H1 (cell line): ENCODE measurements at regions not wholly inside any gene's neighbourhood (a gene's known extent, or its start where the extent isn't known, plus 50 kb on each side); places are given as distances from the start of the nearest gene placed in this dataset.

Source experiments
- CTCF ChIA-PET: fragments of 300-600 bp; sonication (Branson Sonifier 250); formaldehyde crosslinking; loops from one replicate; lab custom pipeline; 2021; ENCODE audit not compliant: partially characterized antibody; lab: Charles Lee
- POLR2A ChIA-PET: fragments of 300-600 bp; sonication (Branson Sonifier 250); formaldehyde crosslinking; loops from one replicate; lab custom pipeline; 2021; ENCODE audit warnings: inconsistent platforms; ENCODE audit not compliant: partially characterized antibody; lab: Charles Lee
- DNase-seq, 2 experiments: peaks; one replicate each; pipeline versions ENCODE4 v3.0.0 to v3.0.0-alpha.2; 2010 to 2022; ENCODE audit warnings: low spot score in 2 of 2, low read depth in 1 of 2, mixed read lengths in 1 of 2
- FAIRE-seq: peaks from 2 replicates; lab custom pipeline; 2011; peaks lifted over from hg19 to GRCh38; lab: Jason Lieb, UNC
- H2AFZ ChIP-seq: 2 replicates; pipeline ENCODE4 v1.8.1; 2012; ENCODE audit warnings: low read length, inconsistent platforms
- H2AK5ac ChIP-seq: 2 replicates; pipeline ENCODE4 v1.6.1; 2013; ENCODE audit warnings: low read depth, low read length
- H2BK120ac ChIP-seq: replicated peaks from 2 replicates; pipeline ENCODE3; 2013; ENCODE audit warnings: low read depth, low read length, inconsistent platforms
- H2BK12ac ChIP-seq: 2 replicates; pipeline ENCODE4 v1.6.1; 2013; ENCODE audit warnings: low read depth, low read length
- H2BK15ac ChIP-seq: 2 replicates; pipeline ENCODE4 v1.6.1; 2013; ENCODE audit warnings: low read length
- H2BK20ac ChIP-seq: 2 replicates; pipeline ENCODE4 v1.6.1; 2013; ENCODE audit warnings: low read length
- H2BK5ac ChIP-seq: 2 replicates; pipeline ENCODE4 v1.6.1; 2013; ENCODE audit warnings: low read depth, low read length
- H3K14ac ChIP-seq: 2 replicates; pipeline ENCODE4 v1.6.1; 2013; ENCODE audit warnings: inconsistent platforms; ENCODE audit not compliant: insufficient read length
- H3K18ac ChIP-seq: 2 replicates; pipeline ENCODE4 v1.6.1; 2013; ENCODE audit warnings: low read length; ENCODE audit errors: extremely low read depth
- H3K23ac ChIP-seq: 2 replicates; pipeline ENCODE4 v1.6.1; 2013; ENCODE audit warnings: inconsistent platforms; ENCODE audit not compliant: insufficient read length
- H3K23me2 ChIP-seq: 2 replicates; pipeline ENCODE4 v1.6.1; 2013; ENCODE audit warnings: low read depth, low read length
- H3K27ac ChIP-seq: 2 replicates; pipeline ENCODE4 v1.6.1; 2011; ENCODE audit warnings: low read depth, low read length, inconsistent platforms
- H3K27me3 ChIP-seq, 4 experiments: replicated peaks in 1 of 4; 1 replicate in 1 of 4; 2 replicates in 3 of 4; pipeline versions ENCODE4 v1.6.1 to v1.8.1; 2011 to 2013; ENCODE audit warnings: low read length in 3 of 4, mild to moderate bottlenecking in 3 of 4, inconsistent platforms in 2 of 4, mixed read lengths in 2 of 4, moderate library complexity in 1 of 4; ENCODE audit not compliant: control insufficient read depth in 3 of 4, insufficient read depth in 3 of 4; ENCODE audit errors: extremely low read depth in 1 of 4
- H3K36me3 ChIP-seq, 4 experiments: 2 replicates each; pipeline versions ENCODE4 v1.6.1 to v1.8.1; 2011 to 2013; ENCODE audit warnings: mild to moderate bottlenecking in 4 of 4, low read length in 3 of 4, moderate library complexity in 2 of 4, control low read depth in 1 of 4, inconsistent platforms in 1 of 4; ENCODE audit not compliant: insufficient read depth in 4 of 4, control insufficient read depth in 2 of 4
- H3K4ac ChIP-seq: replicated peaks from 2 replicates; pipeline ENCODE3; 2013; ENCODE audit warnings: low read length, low read depth, mixed read lengths, inconsistent platforms; ENCODE audit not compliant: insufficient read length
- H3K4me1 ChIP-seq, 4 experiments: replicated peaks in 1 of 4; 1 replicate in 1 of 4; 2 replicates in 3 of 4; pipeline versions ENCODE4 v1.6.1 to v1.8.1; 2011 to 2013; ENCODE audit warnings: low read length in 3 of 4, inconsistent platforms in 2 of 4, mixed read lengths in 1 of 4; ENCODE audit not compliant: insufficient read depth in 4 of 4, control insufficient read depth in 3 of 4
- H3K4me2 ChIP-seq, 2 experiments: 2 replicates each; pipeline versions ENCODE4 v1.6.1 to v1.8.1; 2011 to 2013; ENCODE audit warnings: low read depth in 2 of 2, low read length in 2 of 2, control low read depth in 1 of 2, inconsistent platforms in 1 of 2, mild to moderate bottlenecking in 1 of 2; ENCODE audit not compliant: insufficient read depth in 1 of 2
- H3K4me3 ChIP-seq, 4 experiments: fragments of 200-600, 300-600 bp in 1 of 4; sonication (generic), shearing (Covaris generic), sonication (Bioruptor Twin) in 1 of 4; 2 replicates each; pipeline versions ENCODE4 v1.5.1 to v1.8.1; 2011 to 2016; ENCODE audit warnings: low read length in 4 of 4, low read depth in 3 of 4, control low read depth in 2 of 4, inconsistent platforms in 2 of 4, mild to moderate bottlenecking in 2 of 4, mixed read lengths in 1 of 4, moderate library complexity in 1 of 4; ENCODE audit not compliant: insufficient read depth in 2 of 4; ENCODE audit errors: extremely low read depth in 1 of 4
- H3K56ac ChIP-seq: replicated peaks from 2 replicates; pipeline ENCODE3; 2013; ENCODE audit warnings: low read depth, mild to moderate bottlenecking, mixed read lengths, low read length, inconsistent platforms; ENCODE audit not compliant: insufficient read length
- H3K79me1 ChIP-seq: 2 replicates; pipeline ENCODE4 v1.6.1; 2013; ENCODE audit warnings: low read depth, low read length, control low read depth
- H3K79me2 ChIP-seq, 2 experiments: 2 replicates each; pipeline versions ENCODE4 v1.6.1 to v1.8.1; 2012 to 2013; ENCODE audit warnings: low read length in 2 of 2, mild to moderate bottlenecking in 2 of 2, inconsistent platforms in 1 of 2; ENCODE audit not compliant: insufficient read depth in 2 of 2, control insufficient read depth in 1 of 2
- H3K9ac ChIP-seq, 4 experiments: replicated peaks in 1 of 4; 1 replicate in 1 of 4; 2 replicates in 3 of 4; pipeline versions ENCODE4 v1.6.1 to v1.8.1; 2011 to 2013; ENCODE audit warnings: low read depth in 3 of 4, low read length in 3 of 4, control low read depth in 2 of 4, mild to moderate bottlenecking in 2 of 4, moderate library complexity in 2 of 4, inconsistent platforms in 1 of 4; ENCODE audit errors: extremely low read depth in 1 of 4
- H3K9me3 ChIP-seq, 2 experiments: 2 replicates each; pipeline versions ENCODE4 v1.6.1 to v1.8.1; 2012 to 2013; ENCODE audit warnings: mild to moderate bottlenecking in 2 of 2, moderate library complexity in 2 of 2, control low read depth in 1 of 2, inconsistent platforms in 1 of 2, low read depth in 1 of 2, low read length in 1 of 2, mixed read lengths in 1 of 2; ENCODE audit not compliant: insufficient read depth in 2 of 2
- H4K20me1 ChIP-seq, 2 experiments: replicated peaks in 1 of 2; 2 replicates each; pipeline versions ENCODE3 to v1.8.1; 2011 to 2013; ENCODE audit warnings: inconsistent platforms in 2 of 2, low read length in 2 of 2, mild to moderate bottlenecking in 1 of 2; ENCODE audit not compliant: insufficient read depth in 2 of 2, control insufficient read depth in 1 of 2
- H4K5ac ChIP-seq: 2 replicates; pipeline ENCODE4 v1.6.1; 2013; ENCODE audit warnings: low read length, low read depth, mixed read lengths, inconsistent platforms; ENCODE audit not compliant: insufficient read length
- H4K8ac ChIP-seq: 2 replicates; pipeline ENCODE4 v1.8.0; 2013; ENCODE audit warnings: mild to moderate bottlenecking, moderate library complexity, low read length, inconsistent platforms; ENCODE audit not compliant: insufficient read depth; ENCODE audit errors: extremely low read depth
- H4K91ac ChIP-seq: replicated peaks from 2 replicates; pipeline ENCODE3; 2013; ENCODE audit warnings: low read length, mixed read lengths, inconsistent platforms; ENCODE audit not compliant: insufficient read length
- BCL11A ChIP-seq, 2 experiments: IDR thresholded peaks; one replicate each; pipeline ENCODE4 v1.6.1; 2011; ENCODE audit warnings: low read depth in 2 of 2, low read length in 2 of 2, mild to moderate bottlenecking in 2 of 2
- CHD1 ChIP-seq: IDR thresholded peaks from 2 replicates; pipeline ENCODE4 v1.6.1; 2012; ENCODE audit warnings: low read depth, low read length, improper control_type of control experiment
- HDAC6 ChIP-seq: IDR thresholded peaks from one replicate; pipeline ENCODE4 v1.7.1; 2012; ENCODE audit warnings: low read depth, mild to moderate bottlenecking, inconsistent platforms, low read length, moderate library complexity
- RAD21 ChIP-seq, 2 experiments: IDR thresholded peaks in 1 of 2; conservative IDR thresholded peaks in 1 of 2; 2 replicates each; pipeline ENCODE4 v1.6.1; 2011; ENCODE audit warnings: low read depth in 2 of 2, low read length in 2 of 2, improper control_type of control experiment in 1 of 2, inconsistent platforms in 1 of 2, mild to moderate bottlenecking in 1 of 2, moderate library complexity in 1 of 2
- TEAD4 ChIP-seq: IDR thresholded peaks from 2 replicates; pipeline ENCODE4 v1.6.1; 2012; ENCODE audit warnings: low read depth, low read length, inconsistent platforms, mixed read lengths
- WGBS, 2 experiments: shearing (Covaris generic) in 1 of 2; methylation state at CpG; one replicate each; pipeline versions ENCODE4 v1.1.6 to v1.1.7; 2013 to 2015; ENCODE audit warnings: low lambda C conversion rate in 2 of 2, mixed read lengths in 2 of 2, inconsistent platforms in 1 of 2, low coverage in 1 of 2, missing lambda C conversion rate in 1 of 2; ENCODE audit not compliant: insufficient replicate concordance in 2 of 2, insufficient coverage in 1 of 2, insufficient read length in 1 of 2; ENCODE audit errors: extremely low coverage in 1 of 2, missing lambda C conversion rate in 1 of 2; 5-methylcytosine and 5-hydroxymethylcytosine counted together

DNA sequence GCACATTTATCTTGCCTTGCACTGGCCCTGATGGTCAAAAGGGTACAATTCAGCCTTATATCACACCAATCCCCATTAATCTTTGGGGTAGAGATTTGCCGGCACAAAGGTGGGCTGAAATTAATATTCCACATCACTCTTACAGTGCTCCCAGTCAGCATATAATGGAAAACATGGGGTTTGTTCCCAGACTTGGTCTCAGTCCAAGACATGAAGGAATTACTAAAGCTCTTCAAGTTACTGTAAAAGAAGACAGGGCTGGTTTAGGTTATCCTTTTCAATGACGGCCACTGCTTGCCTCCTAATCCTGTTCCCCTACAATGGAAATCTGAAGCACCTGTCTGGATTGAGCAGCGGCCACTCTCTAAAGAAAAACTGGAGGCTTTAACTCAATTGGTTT, 160.7 kb downstream of the IER5 start:
- Histone ChIP-seq H2BK12ac (no peak overlapping the region), H3K4me1 (peaks cover 0 to 6% (median 4%) of the 10 kb centered on the region in 4 experiments; a peak in 3 of 7 replicates), H2BK20ac (no peak overlapping the region), H3K56ac (no peak overlapping the region), H3K9me3 (peaks cover 11 to 16% of the 10 kb centered on the region in 2 experiments; a peak in 1 of 4 replicates), H3K14ac (no peak overlapping the region), H3K36me3 (no peaks in the 10 kb centered on the region), H3K27ac (no peak overlapping the region), H4K20me1 (no peaks in the 10 kb centered on the region), H2BK5ac (no peak overlapping the region), H4K91ac (no peak overlapping the region), H3K4me3 (no peak overlapping the region), H3K27me3 (no peaks in the 10 kb centered on the region), H2AFZ (no peak overlapping the region), H3K23ac (no peak overlapping the region), H2AK5ac (no peak overlapping the region), H2BK15ac (no peak overlapping the region), H3K23me2 (no peaks in the 10 kb centered on the region), H3K4me2 (no peak overlapping the region), H3K9ac (no peak overlapping the region), H3K4ac (no peak overlapping the region), H4K8ac (no peak overlapping the region), H4K5ac (no peak overlapping the region), H3K79me1 (no peaks in the 10 kb centered on the region), H3K18ac (no peak overlapping the region), H3K79me2 (no peaks in the 10 kb centered on the region), H2BK120ac (no peak overlapping the region)
- DNase-seq (no peak), FAIRE-seq (no peak)
- whole genome bisulfite sequencing, 2 experiments: 94% methylated on average over 3 of the region's 3 CpGs; no CpG with 5 or more reads in 1 of the 2 experiments
- POLR2A ChIA-PET: no interaction called here
- TF ChIP-seq BCL11A (IDR thresholded peaks at IDR 0.05; ENCODE audit: low read depth in 2 of 2, low read length in 2 of 2): no peak
- no peak for TF ChIP-seq CHD1
- TF ChIP-seq RAD21 (IDR thresholded peaks at IDR 0.05 in 1 of 2, conservative IDR thresholded peaks at IDR 0.05 in 1 of 2; ENCODE audit: low read depth in 2 of 2, low read length in 2 of 2): no peak
- TF ChIP-seq TEAD4: no peak
- no peak for TF ChIP-seq HDAC6
- CTCF ChIA-PET: interaction anchor here (0.8 to 1.6 kb wide), 3 partner anchors 9 to 49 kb away, joined by 3 to 5 read pairs (median 3); no protein-coding TSS in a partner anchor
